Activated T-cell treated with anti-CD3 and anti-CD28 coated beads, Interleukin-2, amount 50 U/mL, for 24 hours (primary cell): ENCODE measurements at regions not wholly inside any gene's neighbourhood (a gene's known extent, or its start where the extent isn't known, plus 50 kb on each side); places are given as distances from the start of the nearest gene placed in this dataset.
"Not testable (repeated sequence)": the region's sequence is repeated elsewhere in the genome, so short reads cannot be mapped to it uniquely, and the experiment has no call there.

Source experiments
- DNase-seq: peaks from one replicate; pipeline ENCODE4 v3.0.0-alpha.2; 2020
- H3K27ac Mint-ChIP-seq: 2 replicates; pipeline ENCODE4 v1.8.0; 2020; ENCODE audit warnings: mild to moderate bottlenecking, mixed read lengths
- H3K27me3 Mint-ChIP-seq: 2 replicates; pipeline ENCODE4 v1.8.0; 2020; ENCODE audit warnings: mixed read lengths
- H3K36me3 Mint-ChIP-seq: 2 replicates; pipeline ENCODE4 v1.8.0; 2020; ENCODE audit warnings: low read depth, mixed read lengths
- H3K4me1 Mint-ChIP-seq: 2 replicates; pipeline ENCODE4 v1.8.0; 2020; ENCODE audit warnings: low read depth, mixed read lengths
- H3K4me3 Mint-ChIP-seq: 2 replicates; pipeline ENCODE4 v1.8.0; 2020; ENCODE audit warnings: mild to moderate bottlenecking, moderate library complexity, mixed read lengths
- H3K9me3 Mint-ChIP-seq: 2 replicates; pipeline ENCODE4 v1.8.0; 2020; ENCODE audit warnings: mixed read lengths

DNA sequence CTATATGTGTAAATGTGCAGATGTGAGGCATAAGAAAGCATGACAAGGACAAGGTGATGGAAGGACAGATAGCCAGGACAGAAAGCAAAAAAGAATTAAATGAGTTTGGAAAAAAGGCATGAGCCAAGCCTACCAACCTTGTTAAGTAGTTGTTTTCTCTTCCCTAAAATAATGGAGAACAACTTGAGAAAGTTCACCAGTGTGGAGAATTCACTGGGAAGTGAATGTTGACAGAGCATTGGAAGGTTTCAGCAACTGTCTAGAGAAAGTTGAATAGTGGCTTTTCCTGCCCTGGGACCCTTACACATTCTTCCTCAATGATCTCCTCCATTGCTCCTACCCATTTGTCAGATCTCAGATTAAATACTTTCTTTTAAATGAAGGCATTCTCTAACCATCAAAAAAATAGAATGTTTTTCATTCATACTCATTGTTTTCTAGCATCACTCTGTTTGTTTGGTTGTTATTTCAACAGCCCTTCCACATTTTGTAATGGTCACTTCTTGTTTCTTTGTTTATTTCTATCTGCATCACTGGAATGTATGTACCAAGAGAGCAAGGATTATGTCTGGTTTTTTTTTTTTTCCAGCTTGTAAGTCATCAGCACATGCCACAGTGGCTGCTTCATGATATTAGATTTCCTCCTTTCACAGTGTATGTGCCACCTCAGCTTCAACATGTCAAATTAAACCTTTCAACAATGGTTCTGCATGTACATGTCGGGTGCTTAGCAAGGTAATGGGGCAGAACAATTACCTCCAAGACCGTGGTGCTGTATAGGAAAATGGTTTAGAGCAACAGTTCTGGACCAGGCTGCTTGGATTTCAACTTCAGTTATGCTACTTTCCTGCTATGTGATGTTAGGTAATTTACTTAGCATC lies 586.0 kb upstream of the VRK2 start:
- H3K27me3 Mint-ChIP-seq: no peaks in the 10 kb centered on the region
- H3K36me3 Mint-ChIP-seq: no peaks in the 10 kb centered on the region
- DNase-seq: no peak
- H3K4me3 Mint-ChIP-seq: no peak overlapping the region
- no peak overlapping the region for H3K27ac Mint-ChIP-seq
- peaks cover 6% of the 10 kb centered on the region for H3K9me3 Mint-ChIP-seq
- no peaks in the 10 kb centered on the region for H3K4me1 Mint-ChIP-seq

DNA sequence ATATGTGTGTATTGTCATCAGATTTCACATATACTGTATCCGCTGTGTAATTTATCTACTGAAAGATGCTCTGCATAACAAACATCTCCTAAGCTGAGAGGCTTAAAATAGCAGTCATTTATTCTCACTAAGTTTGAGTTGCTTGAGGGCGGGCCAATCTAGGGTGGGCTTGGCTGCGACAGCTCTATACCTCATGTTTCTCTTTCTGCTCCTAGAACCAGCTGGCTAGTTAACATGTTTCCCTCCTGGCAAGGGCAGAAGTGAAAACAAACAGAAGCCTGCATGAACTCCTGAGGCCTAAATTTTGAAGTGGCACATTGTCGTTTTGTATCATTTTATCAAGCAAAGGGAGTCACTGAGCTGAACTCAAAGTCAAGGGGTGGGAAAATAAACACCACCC lies 585.0 kb upstream of the VRK2 start:
- no peaks in the 10 kb centered on the region for H3K4me1 Mint-ChIP-seq
- H3K27ac Mint-ChIP-seq: no peak overlapping the region
- no peaks in the 10 kb centered on the region for H3K36me3 Mint-ChIP-seq
- DNase-seq: no peak
- no peaks in the 10 kb centered on the region for H3K27me3 Mint-ChIP-seq
- H3K4me3 Mint-ChIP-seq: no peak overlapping the region
- peaks cover 6% of the 10 kb centered on the region for H3K9me3 Mint-ChIP-seq

DNA sequence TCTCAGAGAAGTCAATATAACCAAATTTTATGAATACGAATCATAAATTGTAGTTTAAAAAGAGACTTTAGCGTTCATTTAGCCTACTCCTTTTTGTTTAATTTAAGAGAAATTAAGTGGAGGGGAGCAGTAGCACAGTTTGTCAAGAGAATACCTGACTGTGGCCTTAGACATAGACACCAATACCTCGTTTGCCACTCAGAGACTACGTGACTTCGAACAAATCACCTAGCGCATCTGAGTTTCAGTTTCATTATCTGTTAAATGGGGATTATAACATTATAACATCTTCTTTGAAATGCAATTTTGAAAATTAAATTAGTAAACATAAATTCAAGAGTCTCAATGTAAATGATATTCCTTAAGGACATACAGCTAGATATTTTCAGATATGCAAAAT lies 581.5 kb upstream of the VRK2 start:
- H3K27ac Mint-ChIP-seq: no peak overlapping the region
- H3K36me3 Mint-ChIP-seq: no peaks in the 10 kb centered on the region
- no peak for DNase-seq
- no peak overlapping the region for H3K4me3 Mint-ChIP-seq
- no peaks in the 10 kb centered on the region for H3K27me3 Mint-ChIP-seq
- peaks cover 7% of the 10 kb centered on the region for H3K9me3 Mint-ChIP-seq
- no peaks in the 10 kb centered on the region for H3K4me1 Mint-ChIP-seq

DNA sequence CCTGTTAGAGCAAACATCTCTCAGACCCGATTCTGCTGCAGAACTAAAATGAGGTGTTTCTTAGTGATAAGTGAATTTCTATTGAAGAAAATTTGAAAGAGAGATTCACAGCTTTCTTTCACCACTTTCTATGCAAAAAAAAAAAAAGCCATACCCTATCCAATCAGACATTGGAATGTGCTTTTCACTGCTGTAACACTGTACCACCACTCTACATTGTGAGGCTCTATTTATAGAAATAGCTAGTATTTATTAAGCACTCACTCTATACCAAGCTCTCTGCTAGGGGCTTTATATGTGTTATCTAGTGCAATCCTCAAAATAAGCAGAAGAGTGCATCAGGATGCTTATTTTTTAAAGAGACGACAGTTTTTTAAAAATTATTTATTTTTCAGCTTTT lies 580.6 kb upstream of the VRK2 start:
- no peak for DNase-seq
- H3K36me3 Mint-ChIP-seq: no peaks in the 10 kb centered on the region
- peaks cover 7% of the 10 kb centered on the region for H3K9me3 Mint-ChIP-seq
- no peaks in the 10 kb centered on the region for H3K27me3 Mint-ChIP-seq
- no peak overlapping the region for H3K4me3 Mint-ChIP-seq
- no peaks in the 10 kb centered on the region for H3K4me1 Mint-ChIP-seq
- H3K27ac Mint-ChIP-seq: no peak overlapping the region

DNA sequence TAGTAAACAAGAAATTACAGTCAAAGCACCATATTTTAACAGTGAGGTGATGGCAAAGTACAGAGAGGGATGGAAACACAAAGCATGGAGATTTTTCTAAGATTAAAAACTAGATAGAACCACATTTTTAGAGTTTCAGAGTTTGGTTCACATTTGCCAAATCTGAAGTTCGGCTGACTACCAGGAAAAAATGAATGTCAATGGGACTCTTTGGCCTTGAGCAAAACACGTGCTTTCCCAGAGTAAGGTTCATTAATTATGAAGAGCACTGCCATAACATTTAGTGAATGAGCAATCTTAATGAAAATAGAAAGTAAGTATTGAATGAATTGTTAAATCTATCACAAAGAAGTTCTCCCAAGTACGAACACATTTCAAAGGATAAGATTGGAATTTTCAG lies 571.2 kb upstream of the VRK2 start:
- Mint-ChIP-seq H3K36me3 (no peaks in the 10 kb centered on the region), H3K27ac (no peak overlapping the region)

DNA sequence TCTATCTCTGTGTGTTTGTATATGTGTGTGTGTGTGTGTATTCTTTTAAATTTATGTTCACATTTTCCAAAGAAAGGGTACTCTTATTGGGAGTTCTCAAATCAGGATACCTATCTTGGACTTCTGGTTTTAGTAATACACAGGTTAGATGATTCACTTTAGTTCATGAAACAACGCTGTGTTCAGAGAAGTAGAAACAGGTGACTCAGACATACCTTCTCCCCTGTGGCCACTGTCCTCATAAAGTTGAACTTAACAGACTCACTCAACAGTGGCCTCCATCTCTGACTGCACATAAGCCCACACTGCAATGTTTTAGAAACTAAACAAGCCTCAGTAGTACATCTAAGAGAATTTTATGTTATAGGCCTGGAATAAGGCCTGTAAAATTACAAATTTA lies 566.6 kb upstream of the VRK2 start:
- no peaks in the 10 kb centered on the region for H3K27me3 Mint-ChIP-seq

More for the DNA sequence above, 571.2 kb upstream of the VRK2 start:
- H3K9me3 Mint-ChIP-seq: no peaks in the 10 kb centered on the region
- H3K4me3 Mint-ChIP-seq: no peak overlapping the region
- no peaks in the 10 kb centered on the region for H3K27me3 Mint-ChIP-seq
- no peaks in the 10 kb centered on the region for H3K4me1 Mint-ChIP-seq
- no peak for DNase-seq

DNA sequence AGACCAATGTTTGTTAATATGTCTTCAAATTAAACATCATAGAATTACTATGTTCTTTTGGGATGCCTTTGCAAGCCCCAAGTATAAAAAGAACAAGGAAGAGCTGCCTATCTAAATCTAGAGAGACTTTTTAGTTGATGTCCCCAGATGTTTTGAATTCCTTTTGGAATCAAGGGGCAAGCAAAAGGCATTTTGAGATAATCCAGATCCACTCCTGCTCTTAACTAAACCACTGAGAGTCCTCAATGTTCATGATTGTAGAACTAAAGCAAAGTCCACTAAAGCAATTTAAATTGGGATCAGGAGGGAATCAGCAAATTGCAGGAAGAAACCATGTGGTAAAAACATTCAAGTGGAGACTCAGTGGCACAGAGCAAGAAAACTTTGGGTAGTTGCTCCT lies 558.5 kb upstream of the VRK2 start:
- DNase-seq: no peak
- no peaks in the 10 kb centered on the region for H3K36me3 Mint-ChIP-seq
- no peak overlapping the region for H3K4me3 Mint-ChIP-seq
- H3K27ac Mint-ChIP-seq: no peak overlapping the region
- no peaks in the 10 kb centered on the region for H3K9me3 Mint-ChIP-seq
- no peaks in the 10 kb centered on the region for H3K4me1 Mint-ChIP-seq
- no peaks in the 10 kb centered on the region for H3K27me3 Mint-ChIP-seq

More for the DNA sequence above, 566.6 kb upstream of the VRK2 start:
- Mint-ChIP-seq H3K36me3 (no peaks in the 10 kb centered on the region), H3K4me3 (no peak overlapping the region), H3K4me1 (no peaks in the 10 kb centered on the region), H3K27ac (no peak overlapping the region), H3K9me3 (no peaks in the 10 kb centered on the region)
- DNase-seq: no peak

DNA sequence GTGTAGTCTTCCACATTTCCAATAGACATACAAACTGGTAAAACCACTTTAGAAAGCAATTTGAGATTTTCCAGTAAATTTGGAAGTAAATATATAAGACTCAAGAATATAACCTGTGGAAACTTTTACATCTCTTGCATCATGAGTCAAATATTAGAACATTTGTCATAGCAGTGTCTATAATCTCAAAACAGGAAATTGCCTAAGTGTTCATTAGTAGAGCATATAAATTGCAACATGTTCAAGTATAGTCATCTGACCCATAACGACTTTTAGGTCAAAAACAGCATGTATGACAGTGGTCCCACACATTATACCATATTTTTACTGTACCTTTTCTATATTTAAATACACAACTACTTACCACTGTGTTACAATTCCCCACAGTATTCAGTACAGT lies 555.9 kb upstream of the VRK2 start:
- Mint-ChIP-seq H3K9me3 (no peaks in the 10 kb centered on the region), H3K27ac (no peak overlapping the region), H3K27me3 (no peaks in the 10 kb centered on the region), H3K4me1 (no peaks in the 10 kb centered on the region), H3K4me3 (no peak overlapping the region), H3K36me3 (no peaks in the 10 kb centered on the region)
- DNase-seq: no peak

DNA sequence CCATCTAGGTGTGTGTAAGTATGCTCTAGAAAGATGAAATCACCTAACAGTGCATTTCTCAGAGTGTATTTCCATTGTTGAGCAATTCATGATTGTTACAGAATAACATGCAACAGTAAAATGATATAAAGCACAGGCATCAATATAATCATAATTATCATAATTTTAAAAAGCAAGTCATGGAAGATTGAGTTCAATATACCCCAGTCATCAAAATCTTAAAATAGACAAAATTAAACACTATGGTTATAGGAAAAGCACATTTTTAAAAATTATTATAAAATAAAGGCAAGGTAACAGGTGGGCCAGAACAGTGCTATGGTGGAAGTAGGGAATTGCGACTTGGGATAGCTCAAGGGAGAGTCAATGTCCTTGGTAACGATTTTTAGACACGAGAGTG lies 555.4 kb upstream of the VRK2 start:
- Mint-ChIP-seq H3K4me3 (no peak overlapping the region), H3K9me3 (no peaks in the 10 kb centered on the region), H3K4me1 (no peaks in the 10 kb centered on the region), H3K27ac (no peak overlapping the region), H3K36me3 (no peaks in the 10 kb centered on the region), H3K27me3 (no peaks in the 10 kb centered on the region)
- no peak for DNase-seq

DNA sequence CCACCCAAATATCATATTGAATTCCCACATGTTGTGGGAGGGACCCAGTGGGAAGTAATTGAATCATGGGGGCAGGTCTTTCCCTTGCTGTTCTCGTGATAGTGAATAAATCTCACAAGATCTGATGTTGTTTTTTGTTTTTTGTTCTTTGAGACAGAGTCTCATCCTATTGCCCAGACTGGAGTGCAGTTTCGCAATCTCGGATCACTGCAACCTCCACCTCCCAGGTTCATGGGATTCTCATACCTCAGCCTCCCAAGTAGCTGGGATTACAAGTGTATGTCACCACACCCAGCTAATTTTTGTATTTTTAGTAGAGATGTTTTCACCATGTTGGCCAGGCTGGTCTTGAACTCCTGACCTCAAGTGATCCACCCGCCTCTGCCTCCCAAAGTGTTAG lies 552.6 kb upstream of the VRK2 start:
- H3K9me3 Mint-ChIP-seq, H3K36me3 Mint-ChIP-seq, H3K4me1 Mint-ChIP-seq, H3K4me3 Mint-ChIP-seq, H3K27me3 Mint-ChIP-seq, H3K27ac Mint-ChIP-seq, DNase-seq: not testable (repeated sequence)

DNA sequence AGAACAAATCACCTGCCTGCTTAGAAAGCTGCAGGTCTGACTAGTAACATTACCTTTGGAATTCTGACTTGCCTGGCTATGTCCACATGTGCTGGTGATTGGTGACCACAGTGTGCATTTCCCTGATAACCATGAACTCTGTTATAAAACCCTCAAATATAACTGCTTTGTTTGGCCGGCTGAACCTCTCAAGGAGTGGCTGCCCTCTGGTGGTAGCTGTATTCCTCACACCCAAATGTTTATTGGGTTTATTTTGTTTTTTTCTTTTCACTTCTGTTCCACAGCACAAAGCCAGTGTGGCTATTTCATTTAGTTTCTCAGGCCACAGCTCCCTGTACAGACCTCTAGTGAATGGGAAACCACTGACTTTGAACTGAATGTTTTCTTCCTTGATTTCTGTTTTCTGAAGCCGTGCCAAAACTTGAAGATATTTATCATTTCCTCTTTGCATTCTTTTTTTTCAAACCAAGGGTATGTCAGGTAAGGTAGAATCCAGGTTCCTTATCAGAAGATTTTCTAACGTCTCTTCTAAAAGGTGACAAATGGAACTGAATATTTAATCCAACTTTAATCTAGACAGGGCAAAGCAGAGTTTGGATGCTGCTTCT lies 549.0 kb upstream of the VRK2 start:
- no peak overlapping the region for H3K27ac Mint-ChIP-seq
- no peak for DNase-seq
- no peaks in the 10 kb centered on the region for H3K36me3 Mint-ChIP-seq
- no peaks in the 10 kb centered on the region for H3K27me3 Mint-ChIP-seq
- no peaks in the 10 kb centered on the region for H3K4me1 Mint-ChIP-seq
- no peak overlapping the region for H3K4me3 Mint-ChIP-seq
- no peaks in the 10 kb centered on the region for H3K9me3 Mint-ChIP-seq

DNA sequence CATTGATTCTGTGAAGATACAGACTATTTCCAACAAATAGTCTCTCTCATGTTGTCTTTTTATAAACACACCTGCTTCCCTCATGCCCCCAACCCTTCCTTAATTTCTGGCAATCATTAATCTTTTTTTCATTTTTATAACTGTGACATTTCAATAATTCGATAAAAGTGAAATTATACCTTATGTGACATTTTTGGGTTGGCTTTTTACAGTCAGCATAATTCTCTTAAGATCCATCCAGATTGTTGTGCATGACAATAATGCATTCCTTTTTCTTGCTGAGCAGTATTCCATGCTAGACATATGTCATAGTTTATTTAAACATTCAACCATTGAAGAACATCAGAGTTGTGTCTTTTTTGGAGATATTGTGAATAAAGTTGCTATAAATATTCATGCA lies 541.8 kb upstream of the VRK2 start:
- Mint-ChIP-seq H3K9me3 (peaks cover 3% of the 10 kb centered on the region), H3K27me3 (no peaks in the 10 kb centered on the region), H3K27ac (no peak overlapping the region), H3K4me3 (no peak overlapping the region), H3K4me1 (no peaks in the 10 kb centered on the region), H3K36me3 (no peaks in the 10 kb centered on the region)
- no peak for DNase-seq

DNA sequence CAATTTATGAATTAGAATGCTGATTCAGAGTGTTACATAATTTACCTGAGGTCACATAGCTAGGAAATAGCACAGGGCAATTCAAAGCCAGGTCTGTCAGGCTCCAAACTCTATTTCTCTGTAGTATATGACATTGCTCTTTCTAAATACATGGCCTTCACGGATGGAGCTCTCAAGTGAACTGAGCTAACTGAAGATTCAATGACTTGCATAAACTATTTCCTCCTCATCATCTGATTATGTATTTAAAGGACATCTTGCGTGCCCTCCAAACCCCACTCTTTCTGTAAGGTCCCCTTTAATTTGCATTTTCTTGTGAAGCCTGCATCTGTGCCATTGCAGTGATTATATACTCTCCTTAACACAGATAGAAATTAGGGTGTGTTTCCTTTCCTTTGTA lies 537.4 kb upstream of the VRK2 start:
- H3K4me1 Mint-ChIP-seq: no peaks in the 10 kb centered on the region
- H3K4me3 Mint-ChIP-seq: no peak overlapping the region
- no peaks in the 10 kb centered on the region for H3K36me3 Mint-ChIP-seq
- no peak for DNase-seq
- H3K27ac Mint-ChIP-seq: no peak overlapping the region
- peaks cover 3% of the 10 kb centered on the region for H3K9me3 Mint-ChIP-seq
- H3K27me3 Mint-ChIP-seq: no peaks in the 10 kb centered on the region

DNA sequence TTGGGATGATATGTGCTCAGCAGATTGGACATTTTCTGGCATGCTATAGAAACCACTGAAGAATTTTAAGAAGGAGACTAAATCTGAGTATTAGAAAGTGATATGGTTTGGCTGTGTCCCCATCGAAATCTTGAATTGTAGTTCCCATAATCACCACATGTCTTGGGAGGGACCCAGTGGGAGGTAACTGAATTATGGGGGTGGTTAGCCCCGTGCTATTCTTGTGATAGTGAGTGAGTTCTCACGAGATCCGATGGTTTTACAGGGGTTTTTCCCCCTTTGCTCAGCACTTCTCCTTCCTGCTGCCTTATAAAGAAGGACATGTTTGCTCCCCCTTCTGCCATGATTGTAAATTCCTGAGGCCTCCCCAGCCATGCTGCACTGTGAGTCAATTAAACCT lies 535.9 kb upstream of the VRK2 start:
- DNase-seq: no peak
- no peaks in the 10 kb centered on the region for H3K27me3 Mint-ChIP-seq
- H3K36me3 Mint-ChIP-seq: no peaks in the 10 kb centered on the region
- no peak overlapping the region for H3K27ac Mint-ChIP-seq
- peaks cover 3% of the 10 kb centered on the region for H3K9me3 Mint-ChIP-seq
- H3K4me3 Mint-ChIP-seq: no peak overlapping the region
- no peaks in the 10 kb centered on the region for H3K4me1 Mint-ChIP-seq

DNA sequence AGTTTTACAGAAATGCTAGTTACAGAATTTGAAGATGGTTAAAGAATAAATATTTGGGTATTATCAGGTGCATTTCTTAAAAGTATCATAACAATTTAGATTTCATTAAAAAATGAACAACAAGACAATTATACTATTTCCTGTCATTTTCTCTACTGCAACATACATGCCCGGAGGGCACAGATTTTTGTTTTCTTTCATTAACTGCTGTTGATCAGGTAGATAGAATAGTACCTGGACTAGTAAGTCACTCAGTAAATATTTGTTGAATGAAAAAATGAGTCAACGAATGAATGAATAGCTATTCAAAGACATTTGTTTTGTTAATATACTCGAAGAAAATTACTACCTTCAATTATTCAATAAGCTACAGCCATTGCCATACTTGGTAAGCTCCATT lies 531.2 kb upstream of the VRK2 start:
- Mint-ChIP-seq H3K27me3 (no peaks in the 10 kb centered on the region), H3K36me3 (no peaks in the 10 kb centered on the region), H3K4me3 (no peak overlapping the region), H3K4me1 (no peaks in the 10 kb centered on the region), H3K27ac (no peak overlapping the region), H3K9me3 (no peaks in the 10 kb centered on the region)
- DNase-seq: no peak
